ENCODE measurements at regions not wholly inside any gene's neighbourhood (a gene's known extent, or its start where the extent isn't known, plus 50 kb on each side); places are given as distances from the start of the nearest gene placed in this dataset.

GRCh38 chr10:113476673-113477072, 76.2 kb upstream of the HABP2 start:
- peaks cover 0 to 25% (median 9%) of the 10 kb centered on the region in 5 donors for H3K4me1 ChIP-seq (ENCODE audit: control insufficient read depth in 5 of 5, insufficient read depth in 5 of 5, low read length in 5 of 5)
- no peaks in the 10 kb centered on the region for H3K36me3 ChIP-seq (ENCODE audit: control insufficient read depth in 4 of 4, insufficient read depth in 4 of 4, low read length in 4 of 4)
- H3K27ac ChIP-seq (ENCODE audit: low read depth in 1 of 2, low read length in 1 of 2) = no peak overlapping the region
- no peak for ATAC-seq (ENCODE audit: insufficient read depth, low FRiP score)
- no peaks in the 10 kb centered on the region for H3K27me3 ChIP-seq (ENCODE audit: control insufficient read depth in 3 of 3, insufficient read depth in 3 of 3, low read length in 2 of 3)
- 81 to 90% methylated on average over 5 of the region's 5 CpGs for WGBS, 2 donors
- H3K9ac ChIP-seq (ENCODE audit: insufficient read depth in 1 of 2, low read length in 2 of 2) = no peak overlapping the region
- no peak for TF ChIP-seq CTCF (IDR thresholded peaks at IDR 0.05; ENCODE audit: control extremely low read depth, extremely low read depth)
- no peak for DNase-seq
- no peak overlapping the region for H3K4me3 ChIP-seq
- H3K9me3 ChIP-seq (ENCODE audit: control insufficient read depth in 4 of 4, insufficient read depth in 3 of 4, low read length in 3 of 4) = peaks cover 0 to 12% (median 7%) of the 10 kb centered on the region in 4 donors

- H3K4me1 ChIP-seq (ENCODE audit: control insufficient read depth in 5 of 5, insufficient read depth in 5 of 5, low read length in 5 of 5) = peaks cover 0 to 25% (median 9%) of the 10 kb centered on the region in 5 donors
- no peak for TF ChIP-seq CTCF (IDR thresholded peaks at IDR 0.05; ENCODE audit: control extremely low read depth, extremely low read depth)
- no peaks in the 10 kb centered on the region for H3K27me3 ChIP-seq (ENCODE audit: control insufficient read depth in 3 of 3, insufficient read depth in 3 of 3, low read length in 2 of 3)
- peaks cover 0 to 12% (median 7%) of the 10 kb centered on the region in 4 donors for H3K9me3 ChIP-seq (ENCODE audit: control insufficient read depth in 4 of 4, insufficient read depth in 3 of 4, low read length in 3 of 4)
- no peak for DNase-seq
- no peak for ATAC-seq (ENCODE audit: insufficient read depth, low FRiP score)
- H3K4me3 ChIP-seq = no peak overlapping the region
- WGBS, 2 donors = 93 to 97% methylated on average over 3 of the region's 3 CpGs
- H3K9ac ChIP-seq (ENCODE audit: insufficient read depth in 1 of 2, low read length in 2 of 2) = no peak overlapping the region
- no peaks in the 10 kb centered on the region for H3K36me3 ChIP-seq (ENCODE audit: control insufficient read depth in 4 of 4, insufficient read depth in 4 of 4, low read length in 4 of 4)
- no peak overlapping the region for H3K27ac ChIP-seq (ENCODE audit: low read depth in 1 of 2, low read length in 1 of 2)
These were observed 75.4 kb upstream of the HABP2 start for GRCh38 chr10:113477451-113477850.

GRCh38 chr10:113479346-113480080, 73.3 kb upstream of the HABP2 start:
- DNase-seq (no peak), ATAC-seq (ENCODE audit: insufficient read depth, low FRiP score) (no peak)
- Histone ChIP-seq H3K27ac (ENCODE audit: low read depth in 1 of 2, low read length in 1 of 2) (no peak overlapping the region), H3K4me1 (ENCODE audit: control insufficient read depth in 5 of 5, insufficient read depth in 5 of 5, low read length in 5 of 5) (peaks cover 0 to 16% (median 9%) of the 10 kb centered on the region in 5 donors), H3K36me3 (ENCODE audit: control insufficient read depth in 4 of 4, insufficient read depth in 4 of 4, low read length in 4 of 4) (no peaks in the 10 kb centered on the region), H3K9ac (ENCODE audit: insufficient read depth in 1 of 2, low read length in 2 of 2) (no peak overlapping the region), H3K4me3 (no peak overlapping the region), H3K9me3 (ENCODE audit: control insufficient read depth in 4 of 4, insufficient read depth in 3 of 4, low read length in 3 of 4) (peaks cover 0 to 14% (median 7%) of the 10 kb centered on the region in 4 donors), H3K27me3 (ENCODE audit: control insufficient read depth in 3 of 3, insufficient read depth in 3 of 3, low read length in 2 of 3) (no peaks in the 10 kb centered on the region)
- TF ChIP-seq CTCF (IDR thresholded peaks at IDR 0.05; ENCODE audit: control extremely low read depth, extremely low read depth) = no peak
- whole genome bisulfite sequencing, 2 donors = 94% methylated on average over 9 of the region's 9 CpGs

- no peak for ATAC-seq (ENCODE audit: insufficient read depth, low FRiP score)
- H3K36me3 ChIP-seq (ENCODE audit: control insufficient read depth in 4 of 4, insufficient read depth in 4 of 4, low read length in 4 of 4) = no peaks in the 10 kb centered on the region
- WGBS, 2 donors = 61 to 76% methylated on average over 1 of the region's 1 CpG
- no peak for DNase-seq
- peaks cover 0 to 11% (median 4%) of the 10 kb centered on the region in 5 donors for H3K4me1 ChIP-seq (ENCODE audit: control insufficient read depth in 5 of 5, insufficient read depth in 5 of 5, low read length in 5 of 5)
- H3K27ac ChIP-seq (ENCODE audit: low read depth in 1 of 2, low read length in 1 of 2) = no peak overlapping the region
- no peak for TF ChIP-seq CTCF (IDR thresholded peaks at IDR 0.05; ENCODE audit: control extremely low read depth, extremely low read depth)
- H3K4me3 ChIP-seq = no peak overlapping the region
- no peaks in the 10 kb centered on the region for H3K27me3 ChIP-seq (ENCODE audit: control insufficient read depth in 3 of 3, insufficient read depth in 3 of 3, low read length in 2 of 3)
- H3K9me3 ChIP-seq (ENCODE audit: control insufficient read depth in 4 of 4, insufficient read depth in 3 of 4, low read length in 3 of 4) = peaks cover 0 to 14% (median 7%) of the 10 kb centered on the region in 4 donors
- no peak overlapping the region for H3K9ac ChIP-seq (ENCODE audit: insufficient read depth in 1 of 2, low read length in 2 of 2)
These were observed 72.8 kb upstream of the HABP2 start for GRCh38 chr10:113480081-113480360.
